GM12891 (cell line): ENCODE measurements at regions not wholly inside any gene's neighbourhood (a gene's known extent, or its start where the extent isn't known, plus 50 kb on each side); places are given as distances from the start of the nearest gene placed in this dataset.

ENCODE experiments used
- POLR2A ChIP-seq: IDR thresholded peaks from 2 replicates; pipeline ENCODE4 v1.6.1; 2011; ENCODE audit warnings: low read depth, low read length, control low read depth
- POLR2AphosphoS5 ChIP-seq: IDR thresholded peaks from 2 replicates; pipeline ENCODE4 v1.6.1; 2011; ENCODE audit warnings: low read depth, low read length, control low read depth
- POU2F2 ChIP-seq: IDR thresholded peaks from 2 replicates; pipeline ENCODE4 v1.6.1; 2011; ENCODE audit warnings: low read depth, mild to moderate bottlenecking, control low read depth, low read length, moderate library complexity
- SPI1 ChIP-seq: IDR thresholded peaks from 2 replicates; pipeline ENCODE4 v1.6.1; 2011; ENCODE audit warnings: low read depth, low read length, control low read depth
- TAF1 ChIP-seq: IDR thresholded peaks from 2 replicates; pipeline ENCODE4 v1.6.1; 2011; ENCODE audit warnings: low read depth, low read length, control low read depth

DNA sequence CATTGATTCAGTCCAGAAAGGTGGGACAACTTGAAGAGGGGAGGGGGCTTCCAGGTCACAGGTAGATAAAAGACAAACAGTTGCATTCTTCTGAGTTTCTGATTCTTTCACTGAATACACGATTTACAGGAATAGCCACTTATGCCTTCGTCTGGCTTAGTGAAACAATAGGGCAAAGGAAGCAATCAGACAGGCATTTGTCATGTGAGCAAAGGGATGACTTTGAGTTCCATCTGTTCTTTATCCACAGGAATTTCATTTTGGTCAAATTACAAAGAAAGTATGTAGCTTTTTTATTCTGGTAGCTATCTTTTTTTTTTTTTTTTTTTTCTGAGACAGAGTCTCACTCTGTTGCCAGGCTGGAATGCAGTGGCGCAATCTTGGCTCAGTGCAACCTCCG lies 202.5 kb downstream of the TTLL7 start:
- TF ChIP-seq POLR2A = no peak
- no peak for TF ChIP-seq POLR2AphosphoS5
- no peak for TF ChIP-seq TAF1
- TF ChIP-seq POU2F2 = no peak
- TF ChIP-seq SPI1 = no peak
